ENCODE measurements at regions not wholly inside any gene's neighbourhood (a gene's known extent, or its start where the extent isn't known, plus 50 kb on each side); places are given as distances from the start of the nearest gene placed in this dataset.
A peak's percentile ranks its signal among the peaks of the same experiment; 100 is the strongest.
"Not testable (repeated sequence)": the region's sequence is repeated elsewhere in the genome, so short reads cannot be mapped to it uniquely, and the experiment has no call there.

DNA sequence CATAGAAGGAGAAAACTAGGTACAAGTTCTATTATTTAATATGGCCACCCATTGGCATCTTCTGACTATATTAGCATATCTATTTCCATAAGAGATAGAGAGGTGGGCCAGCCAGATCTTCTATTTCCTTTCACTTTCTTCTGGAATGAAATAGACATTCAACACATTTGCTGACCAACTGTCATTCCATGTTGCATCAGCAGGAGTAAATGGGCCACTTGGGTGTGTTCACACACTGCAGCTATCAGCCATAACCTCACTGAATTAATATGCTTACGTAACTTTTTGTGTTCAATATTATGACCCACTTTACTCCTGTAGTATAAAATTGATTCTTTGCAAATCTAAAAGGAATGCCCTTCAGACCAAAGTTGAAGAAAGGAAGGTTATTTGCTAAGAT lies 106.2 kb upstream of the LGR5 start:
- no peaks in the 10 kb centered on the region for H3K36me3 ChIP-seq (ENCODE audit: control insufficient read depth, insufficient read depth, low read length)
- WGBS (ENCODE audit: insufficient coverage): no CpG with 5 or more reads among the region's 1 CpG
- H3K27ac ChIP-seq (ENCODE audit: low read length): no peak overlapping the region
- DNase-seq: peak; percentile 18
- no peaks in the 10 kb centered on the region for H3K4me1 ChIP-seq (ENCODE audit: control insufficient read depth, insufficient read depth, low read length)
- H3K4me3 ChIP-seq (ENCODE audit: low read length): no peak overlapping the region
- peaks cover 1% of the 10 kb centered on the region for H3K9me3 ChIP-seq (replicated peaks; ENCODE audit: control insufficient read depth, low read depth, low read length)
- no peaks in the 10 kb centered on the region for H3K27me3 ChIP-seq (ENCODE audit: control insufficient read depth, insufficient read depth, low read length)

- WGBS (ENCODE audit: insufficient coverage): 87% methylated on average over 2 of the region's 2 CpGs
- no peaks in the 10 kb centered on the region for H3K9me3 ChIP-seq (replicated peaks; ENCODE audit: control insufficient read depth, low read depth, low read length)
- H3K4me3 ChIP-seq (ENCODE audit: low read length): no peak overlapping the region
- no peaks in the 10 kb centered on the region for H3K36me3 ChIP-seq (ENCODE audit: control insufficient read depth, insufficient read depth, low read length)
- no peak overlapping the region for H3K27ac ChIP-seq (ENCODE audit: low read length)
- no peaks in the 10 kb centered on the region for H3K4me1 ChIP-seq (ENCODE audit: control insufficient read depth, insufficient read depth, low read length)
- no peak for DNase-seq
- H3K27me3 ChIP-seq (ENCODE audit: control insufficient read depth, insufficient read depth, low read length): no peaks in the 10 kb centered on the region
Observed at GRCh38 chr12:71329956-71330355, 109.6 kb upstream of the LGR5 start.

- H3K27ac ChIP-seq (ENCODE audit: low read length): no peak overlapping the region
- H3K36me3 ChIP-seq (ENCODE audit: control insufficient read depth, insufficient read depth, low read length): no peaks in the 10 kb centered on the region
- no peak overlapping the region for H3K4me3 ChIP-seq (ENCODE audit: low read length)
- no peaks in the 10 kb centered on the region for H3K27me3 ChIP-seq (ENCODE audit: control insufficient read depth, insufficient read depth, low read length)
- no peaks in the 10 kb centered on the region for H3K4me1 ChIP-seq (ENCODE audit: control insufficient read depth, insufficient read depth, low read length)
- DNase-seq: no peak
- peaks cover 7% of the 10 kb centered on the region for H3K9me3 ChIP-seq (replicated peaks; ENCODE audit: control insufficient read depth, low read depth, low read length)
Observed at GRCh38 chr12:71321531-71321930, 118.1 kb upstream of the LGR5 start.

- H3K4me3 ChIP-seq (ENCODE audit: low read length): no peak overlapping the region
- WGBS (ENCODE audit: insufficient coverage): no CpG with 5 or more reads among the region's 1 CpG
- no peaks in the 10 kb centered on the region for H3K4me1 ChIP-seq (ENCODE audit: control insufficient read depth, insufficient read depth, low read length)
- no peaks in the 10 kb centered on the region for H3K36me3 ChIP-seq (ENCODE audit: control insufficient read depth, insufficient read depth, low read length)
- H3K9me3 ChIP-seq (replicated peaks; ENCODE audit: control insufficient read depth, low read depth, low read length): peaks cover 7% of the 10 kb centered on the region
- no peaks in the 10 kb centered on the region for H3K27me3 ChIP-seq (ENCODE audit: control insufficient read depth, insufficient read depth, low read length)
- no peak for DNase-seq
- H3K27ac ChIP-seq (ENCODE audit: low read length): no peak overlapping the region
Observed at GRCh38 chr12:71321130-71321529, 118.5 kb upstream of the LGR5 start.

DNA sequence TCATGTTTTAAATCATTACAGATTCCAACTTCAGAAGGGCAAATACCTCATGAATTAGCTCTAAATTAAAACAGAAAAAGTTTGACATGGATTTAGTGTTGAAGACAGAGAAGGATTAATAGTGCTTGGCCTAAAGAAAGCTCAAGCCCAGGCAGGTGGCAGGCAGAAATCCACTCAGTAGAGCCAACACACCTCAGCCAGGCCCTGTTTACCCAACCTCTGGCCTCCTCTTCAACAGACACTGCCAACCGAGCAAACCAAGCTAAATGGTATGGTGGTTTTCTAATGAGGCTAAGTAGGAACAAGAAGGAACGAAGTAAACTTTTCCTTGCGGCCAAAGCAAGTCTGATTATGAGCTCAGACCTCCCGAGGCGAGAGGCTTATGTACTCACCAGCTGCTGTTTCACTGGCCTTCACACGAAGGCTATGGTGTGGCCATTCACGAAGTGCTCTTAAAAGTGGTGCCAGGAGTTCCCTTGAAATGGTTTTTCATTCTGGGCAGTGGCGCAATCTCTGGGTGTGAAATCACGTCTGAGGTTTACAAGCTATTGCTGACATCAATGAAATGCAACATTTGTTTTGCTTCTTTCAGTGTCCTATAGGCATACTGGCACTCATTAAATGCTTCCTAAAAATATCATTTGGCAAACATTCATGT lies 124.1 kb upstream of the LGR5 start:
- Histone ChIP-seq H3K36me3 (ENCODE audit: control insufficient read depth, insufficient read depth, low read length) (no peaks in the 10 kb centered on the region), H3K27ac (ENCODE audit: low read length) (no peak overlapping the region), H3K4me1 (ENCODE audit: control insufficient read depth, insufficient read depth, low read length) (peaks cover 4% of the 10 kb centered on the region), H3K27me3 (ENCODE audit: control insufficient read depth, insufficient read depth, low read length) (no peaks in the 10 kb centered on the region), H3K4me3 (ENCODE audit: low read length) (no peak overlapping the region), H3K9me3 (replicated peaks; ENCODE audit: control insufficient read depth, low read depth, low read length) (peaks cover 3% of the 10 kb centered on the region)
- 71% methylated on average over 8 of the region's 9 CpGs for WGBS (ENCODE audit: insufficient coverage)
- peak; percentile 40 for DNase-seq

DNA sequence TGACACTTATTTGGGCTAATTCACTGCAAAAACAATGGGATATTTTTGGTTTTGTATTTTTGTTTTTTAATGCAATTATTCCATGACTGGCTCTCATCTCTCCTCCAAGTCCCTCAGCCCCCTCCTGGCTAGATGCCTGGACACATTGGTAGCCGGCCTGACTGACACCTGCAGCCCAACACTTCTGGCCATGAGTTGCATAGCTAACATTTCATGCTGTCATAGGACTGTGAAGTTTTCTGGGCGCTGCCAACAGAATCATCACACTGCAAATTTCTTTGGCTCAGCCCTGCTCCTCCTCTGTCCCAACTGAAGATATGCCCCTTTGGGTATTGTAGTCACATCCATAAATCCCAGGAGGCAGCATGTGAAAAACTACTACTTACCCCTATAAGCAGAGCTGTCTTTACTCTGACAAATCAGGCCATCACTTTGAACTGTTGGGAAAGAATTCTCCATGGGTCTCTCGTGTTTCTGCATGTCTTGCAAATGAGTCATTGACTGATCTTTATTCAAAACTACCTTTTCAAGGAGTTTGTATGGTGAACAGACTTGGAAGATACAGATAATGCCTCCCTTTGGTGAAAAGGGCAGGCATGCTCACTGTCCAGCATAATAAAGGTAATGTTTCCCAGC lies 126.7 kb upstream of the LGR5 start:
- Histone ChIP-seq H3K9me3 (replicated peaks; ENCODE audit: control insufficient read depth, low read depth, low read length) (no peaks in the 10 kb centered on the region), H3K4me3 (ENCODE audit: low read length) (no peak overlapping the region), H3K4me1 (ENCODE audit: control insufficient read depth, insufficient read depth, low read length) (peaks cover 4% of the 10 kb centered on the region), H3K27ac (ENCODE audit: low read length) (no peak overlapping the region), H3K27me3 (ENCODE audit: control insufficient read depth, insufficient read depth, low read length) (no peaks in the 10 kb centered on the region), H3K36me3 (ENCODE audit: control insufficient read depth, insufficient read depth, low read length) (no peaks in the 10 kb centered on the region)
- DNase-seq: peak; percentile 57
- 50% methylated on average over 2 of the region's 3 CpGs for WGBS (ENCODE audit: insufficient coverage)

- WGBS (ENCODE audit: insufficient coverage): no CpG with 5 or more reads among the region's 4 CpGs
- not testable (repeated sequence) for H3K4me3 ChIP-seq (ENCODE audit: low read length); H3K9me3 ChIP-seq (replicated peaks; ENCODE audit: control insufficient read depth, low read depth, low read length); H3K4me1 ChIP-seq (ENCODE audit: control insufficient read depth, insufficient read depth, low read length); H3K27me3 ChIP-seq (ENCODE audit: control insufficient read depth, insufficient read depth, low read length); H3K36me3 ChIP-seq (ENCODE audit: control insufficient read depth, insufficient read depth, low read length); DNase-seq; H3K27ac ChIP-seq (ENCODE audit: low read length)
Observed at GRCh38 chr12:71311611-71312010, 128.0 kb upstream of the LGR5 start.

DNA sequence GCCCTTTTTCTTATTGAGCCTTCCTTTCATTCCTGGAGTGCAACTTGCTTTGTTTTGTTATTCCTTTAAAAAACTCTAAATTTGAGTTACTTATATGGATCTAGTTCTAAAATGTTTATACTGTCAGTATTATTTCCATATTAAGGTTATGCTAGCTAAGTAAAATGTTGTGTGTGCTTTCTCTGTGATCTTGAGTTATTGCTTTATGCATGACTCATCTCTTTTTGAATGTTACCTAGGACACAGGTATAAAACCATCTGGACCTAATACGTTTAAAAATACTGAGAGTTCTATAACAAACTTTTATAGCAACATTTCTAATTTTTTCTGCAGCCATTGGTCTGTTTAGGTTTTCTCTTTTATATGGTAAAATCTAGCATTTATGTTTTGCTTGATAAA lies 132.8 kb upstream of the LGR5 start:
- H3K27me3 ChIP-seq (ENCODE audit: control insufficient read depth, insufficient read depth, low read length): no peaks in the 10 kb centered on the region
- no CpG with 5 or more reads among the region's 1 CpG for WGBS (ENCODE audit: insufficient coverage)
- DNase-seq: no peak
- no peak overlapping the region for H3K27ac ChIP-seq (ENCODE audit: low read length)
- H3K9me3 ChIP-seq (replicated peaks; ENCODE audit: control insufficient read depth, low read depth, low read length): no peaks in the 10 kb centered on the region
- H3K4me1 ChIP-seq (ENCODE audit: control insufficient read depth, insufficient read depth, low read length): no peaks in the 10 kb centered on the region
- H3K36me3 ChIP-seq (ENCODE audit: control insufficient read depth, insufficient read depth, low read length): no peaks in the 10 kb centered on the region
- H3K4me3 ChIP-seq (ENCODE audit: low read length): no peak overlapping the region

GRCh38 chr12:71304306-71304705 lies 135.3 kb upstream of the LGR5 start:
- Histone ChIP-seq H3K4me1 (ENCODE audit: control insufficient read depth, insufficient read depth, low read length) (no peaks in the 10 kb centered on the region), H3K27ac (ENCODE audit: low read length) (no peak overlapping the region), H3K9me3 (replicated peaks; ENCODE audit: control insufficient read depth, low read depth, low read length) (no peaks in the 10 kb centered on the region), H3K27me3 (ENCODE audit: control insufficient read depth, insufficient read depth, low read length) (no peaks in the 10 kb centered on the region), H3K36me3 (ENCODE audit: control insufficient read depth, insufficient read depth, low read length) (no peaks in the 10 kb centered on the region), H3K4me3 (ENCODE audit: low read length) (no peak overlapping the region)
- DNase-seq: no peak
- WGBS (ENCODE audit: insufficient coverage): no CpG with 5 or more reads among the region's 3 CpGs

- no peaks in the 10 kb centered on the region for H3K4me1 ChIP-seq (ENCODE audit: control insufficient read depth, insufficient read depth, low read length)
- H3K9me3 ChIP-seq (replicated peaks; ENCODE audit: control insufficient read depth, low read depth, low read length): no peaks in the 10 kb centered on the region
- H3K4me3 ChIP-seq (ENCODE audit: low read length): no peak overlapping the region
- DNase-seq: no peak
- no peak overlapping the region for H3K27ac ChIP-seq (ENCODE audit: low read length)
- no peaks in the 10 kb centered on the region for H3K27me3 ChIP-seq (ENCODE audit: control insufficient read depth, insufficient read depth, low read length)
- no peaks in the 10 kb centered on the region for H3K36me3 ChIP-seq (ENCODE audit: control insufficient read depth, insufficient read depth, low read length)
Observed at GRCh38 chr12:71303199-71303598, 136.4 kb upstream of the LGR5 start.

All from muscle of leg (tissue), 3 donors.